Prostate gland (tissue), 2 donors: ENCODE measurements at regions not wholly inside any gene's neighbourhood (a gene's known extent, or its start where the extent isn't known, plus 50 kb on each side); places are given as distances from the start of the nearest gene placed in this dataset.

Experiments used
- CTCF ChIP-seq, 4 experiments: fragments of 200-600 bp in 2 of 4; fragments of 450-650 bp in 2 of 4; sonication (generic) in 2 of 4; IDR thresholded peaks; 1 replicate in 3 of 4; 2 replicates in 1 of 4; pipeline ENCODE4 v1.5.1; 2016 to 2019; ENCODE audit warnings: antibody characterized with exemption in 4 of 4, mild to moderate bottlenecking in 2 of 4, moderate library complexity in 2 of 4
- POLR2A ChIP-seq: fragments of 450-650 bp; IDR thresholded peaks from one replicate; pipeline ENCODE4 v1.6.1; 2016; ENCODE audit warnings: antibody characterized with exemption, mild to moderate bottlenecking

GRCh38 chr5:174399411-174399810 lies 325.0 kb upstream of the MSX2 start:
- TF ChIP-seq CTCF (IDR thresholded peaks at IDR 0.05) = no peak
- no peak for TF ChIP-seq POLR2A
